Natural killer cell (primary cell): ENCODE measurements at regions not wholly inside any gene's neighbourhood (a gene's known extent, or its start where the extent isn't known, plus 50 kb on each side); places are given as distances from the start of the nearest gene placed in this dataset.
A peak's percentile ranks its signal among the peaks of the same experiment; 100 is the strongest.

Experiments
- ATAC-seq, 3 donors: fragments of 150-1000 bp in 2 of 3; fragments of 200-7000 bp in 1 of 3; cut with Tn5 transposase; 1 replicate in 1 of 3; 2 replicates in 2 of 3; pipeline ENCODE4 v1.10.0; 2021; ENCODE audit warnings: mild to moderate bottlenecking in 2 of 3, moderate library complexity in 2 of 3
- DNase-seq, 2 donors: peaks; one replicate each; pipeline versions ENCODE4 v3.0.0 to v3.0.0-alpha.2; 2013 to 2021; ENCODE audit warnings: mixed read lengths in 1 of 2
- H3K27ac ChIP-seq: one replicate; pipeline ENCODE4 v1.5.1; 2013; ENCODE audit warnings: mild to moderate bottlenecking, low read length
- H3K27me3 ChIP-seq: one replicate; pipeline ENCODE4 v1.6.1; 2013; ENCODE audit warnings: low read length; ENCODE audit not compliant: control insufficient read depth, insufficient read depth
- H3K36me3 ChIP-seq: one replicate; pipeline ENCODE4 v1.6.1; 2013; ENCODE audit warnings: low read length; ENCODE audit not compliant: control insufficient read depth, insufficient read depth
- H3K4me1 ChIP-seq: one replicate; pipeline ENCODE4 v1.6.1; 2013; ENCODE audit warnings: low read length; ENCODE audit not compliant: control insufficient read depth, insufficient read depth
- H3K4me3 ChIP-seq: one replicate; pipeline ENCODE4 v1.5.1; 2013; ENCODE audit warnings: low read length
- H3K9me3 ChIP-seq: one replicate; pipeline ENCODE4 v1.6.1; 2013; ENCODE audit warnings: low read length; ENCODE audit not compliant: control insufficient read depth, insufficient read depth
- H3K27ac Mint-ChIP-seq, 2 donors: one replicate each; pipeline ENCODE4 v1.8.0; 2022; ENCODE audit warnings: mild to moderate bottlenecking in 2 of 2, mixed read lengths in 2 of 2, moderate library complexity in 1 of 2
- H3K27me3 Mint-ChIP-seq, 2 donors: one replicate each; pipeline ENCODE4 v1.8.0; 2022; ENCODE audit warnings: low read depth in 2 of 2, mixed read lengths in 2 of 2
- H3K36me3 Mint-ChIP-seq: one replicate; pipeline ENCODE4 v1.8.0; 2022; ENCODE audit warnings: mixed read lengths
- H3K4me1 Mint-ChIP-seq, 2 donors: one replicate each; pipeline ENCODE4 v1.8.0; 2022; ENCODE audit warnings: mixed read lengths in 2 of 2
- H3K4me3 Mint-ChIP-seq: one replicate; pipeline ENCODE4 v1.8.0; 2022; ENCODE audit warnings: mild to moderate bottlenecking, moderate library complexity, mixed read lengths
- H3K9me3 Mint-ChIP-seq, 2 donors: one replicate each; pipeline ENCODE4 v1.8.0; 2022; ENCODE audit warnings: mixed read lengths in 2 of 2
- CTCF ChIP-seq: fragments of 200-600 bp; IDR thresholded peaks from one replicate; pipeline ENCODE4 v1.8.0; 2022; ENCODE audit warnings: antibody characterized with exemption
- WGBS: methylation state at CpG from one replicate; pipeline ENCODE4 v1.1.7; 2013; ENCODE audit warnings: missing lambda C conversion rate; ENCODE audit not compliant: insufficient coverage; 5-methylcytosine and 5-hydroxymethylcytosine counted together
- intact Hi-C: fragments of 100-400 bp; cut with micrococcal nuclease; formaldehyde crosslinking; loops from one replicate; pipeline ENCODE4 v1.14.2; 2022

- DNase-seq (peak in 1 of 2 donors; percentile 42), ATAC-seq (no peak)
- Histone ChIP-seq H3K9me3 (peaks cover 2% of the 10 kb centered on the region), H3K27ac (no peak overlapping the region), H3K4me1 (no peaks in the 10 kb centered on the region), H3K36me3 (no peaks in the 10 kb centered on the region), H3K4me3 (no peak overlapping the region), H3K27me3 (no peaks in the 10 kb centered on the region)
- Mint-ChIP-seq H3K27ac (no peak overlapping the region), H3K4me1 (no peaks in the 10 kb centered on the region), H3K4me3 (no peak overlapping the region), H3K36me3 (no peaks in the 10 kb centered on the region), H3K9me3 (peaks cover 7 to 13% of the 10 kb centered on the region in 2 donors), H3K27me3 (no peaks in the 10 kb centered on the region)
- 85% methylated on average over 10 of the region's 11 CpGs for WGBS
- no peak for TF ChIP-seq CTCF
- intact Hi-C loops = no loop called here
These were observed 1000.7 kb upstream of the LRRN3 start for GRCh38 chr7:110090110-110090820.

DNA sequence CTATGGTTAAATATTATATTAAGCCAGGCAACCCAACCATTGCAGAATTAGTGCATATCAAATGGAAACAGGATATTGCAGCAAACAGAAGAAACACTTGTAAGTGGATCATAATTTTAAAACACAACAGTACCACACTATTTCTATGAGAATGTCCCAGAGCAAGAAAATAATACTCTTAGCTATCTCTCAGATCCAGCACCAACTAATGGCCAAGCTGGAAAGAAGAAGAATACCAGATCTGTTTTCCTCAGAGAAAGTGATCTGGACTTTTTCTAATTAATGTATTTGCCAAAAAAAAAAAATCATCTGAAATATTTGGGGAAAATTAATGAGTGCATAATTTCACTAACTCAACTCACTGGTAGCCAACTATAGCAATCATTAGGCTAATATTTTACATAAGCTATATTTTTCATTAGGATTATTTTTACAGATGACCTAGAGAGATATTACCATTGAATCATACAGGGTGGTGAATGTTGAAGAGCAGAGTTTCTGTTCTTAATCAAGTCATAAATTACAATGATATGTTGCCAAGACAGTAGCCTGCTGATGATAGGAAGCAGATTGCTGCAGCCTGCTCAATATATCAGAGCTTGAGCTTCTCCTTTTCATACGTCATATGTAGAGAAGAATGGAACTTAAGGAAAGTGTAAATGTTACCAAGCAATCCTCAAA, 995.4 kb upstream of the LRRN3 start:
- no CpG with 5 or more reads among the region's 1 CpG for WGBS
- Mint-ChIP-seq H3K36me3 (no peaks in the 10 kb centered on the region), H3K4me3 (no peak overlapping the region), H3K27ac (no peak overlapping the region), H3K9me3 (peaks cover 12 to 22% of the 10 kb centered on the region in 2 donors), H3K27me3 (no peaks in the 10 kb centered on the region), H3K4me1 (no peaks in the 10 kb centered on the region)
- TF ChIP-seq CTCF = no peak
- H3K4me1 ChIP-seq = no peaks in the 10 kb centered on the region
- H3K4me3 ChIP-seq = no peak overlapping the region
- DNase-seq (no peak), ATAC-seq (no peak)
- H3K9me3 ChIP-seq = peaks cover 2% of the 10 kb centered on the region
- H3K27me3 ChIP-seq = no peaks in the 10 kb centered on the region
- no peaks in the 10 kb centered on the region for H3K36me3 ChIP-seq
- no peak overlapping the region for H3K27ac ChIP-seq
- intact Hi-C loops = no loop called here

DNA sequence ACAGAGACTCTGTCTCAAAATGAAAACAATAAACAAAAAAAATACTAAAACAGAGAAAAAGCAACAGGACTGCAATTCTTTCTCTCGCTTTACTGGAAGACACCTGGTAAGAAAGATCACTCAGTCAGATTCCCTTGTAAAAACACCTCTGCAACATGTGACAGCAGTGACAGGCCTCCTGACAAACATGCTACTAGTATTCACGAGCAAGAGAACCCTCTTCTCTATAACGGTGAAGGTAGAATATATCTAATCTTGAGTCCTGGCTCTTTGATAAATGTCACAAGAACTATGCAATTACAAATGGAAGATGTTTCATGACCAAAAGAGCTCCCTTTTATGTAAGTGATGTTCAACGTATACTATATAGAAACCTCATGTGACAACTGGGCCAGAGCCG, 986.7 kb upstream of the LRRN3 start:
- Mint-ChIP-seq H3K4me1 (no peaks in the 10 kb centered on the region), H3K9me3 (peaks cover 7 to 16% of the 10 kb centered on the region in 2 donors), H3K27me3 (no peaks in the 10 kb centered on the region), H3K36me3 (no peaks in the 10 kb centered on the region), H3K4me3 (no peak overlapping the region), H3K27ac (no peak overlapping the region)
- intact Hi-C loops = no loop called here
- WGBS = 91% methylated on average over 3 of the region's 5 CpGs
- no peak for TF ChIP-seq CTCF
- Histone ChIP-seq H3K27ac (no peak overlapping the region), H3K4me3 (no peak overlapping the region), H3K9me3 (no peaks in the 10 kb centered on the region), H3K36me3 (no peaks in the 10 kb centered on the region), H3K4me1 (no peaks in the 10 kb centered on the region), H3K27me3 (no peaks in the 10 kb centered on the region)
- DNase-seq (no peak), ATAC-seq (no peak)
